Thyroid gland (tissue), 4 donors: ENCODE measurements at regions not wholly inside any gene's neighbourhood (a gene's known extent, or its start where the extent isn't known, plus 50 kb on each side); places are given as distances from the start of the nearest gene placed in this dataset.

ENCODE experiments used
- DNase-seq, 2 donors: peaks; one replicate each; pipeline ENCODE4 v3.0.0-alpha.2; 2019
- H3K27ac ChIP-seq, 3 donors: fragments of 200-600 bp; sonication (generic); 1 replicate in 2 of 3; 2 replicates in 1 of 3; pipeline ENCODE4 v1.5.1; 2016 to 2019; ENCODE audit warnings: mild to moderate bottlenecking in 1 of 3, moderate library complexity in 1 of 3
- H3K27me3 ChIP-seq: fragments of 200-600 bp; sonication (generic); one replicate; pipeline ENCODE4 v1.5.1; 2019
- H3K36me3 ChIP-seq, 2 donors: fragments of 200-600 bp; sonication (generic); one replicate each; pipeline ENCODE4 v1.5.1; 2016 to 2019
- H3K4me1 ChIP-seq, 2 donors: fragments of 200-600 bp; sonication (generic); one replicate each; pipeline ENCODE4 v1.5.1; 2017 to 2019
- H3K4me3 ChIP-seq, 3 donors: fragments of 200-600 bp; sonication (generic); replicated peaks in 1 of 3; 1 replicate in 2 of 3; 2 replicates in 1 of 3; pipeline ENCODE4 v1.5.1; 2016; ENCODE audit warnings: mild to moderate bottlenecking in 1 of 3
- H3K9me3 ChIP-seq: fragments of 200-600 bp; sonication (generic); one replicate; pipeline ENCODE4 v1.5.1; 2017
- POLR2A ChIP-seq, 2 donors: fragments of 450-650 bp; IDR thresholded peaks; one replicate each; pipeline ENCODE4 v1.6.1; 2017; ENCODE audit warnings: antibody characterized with exemption in 2 of 2, mild to moderate bottlenecking in 2 of 2, moderate library complexity in 1 of 2
- WGBS, 2 donors: methylation state at CpG; one replicate each; pipeline ENCODE4 v1.1.5; 2017; 5-methylcytosine and 5-hydroxymethylcytosine counted together
- intact Hi-C: fragments of 100-400 bp; cut with DNase I; formaldehyde crosslinking; loops from one replicate; pipeline ENCODE4 v1.15.1; 2023
- TF ChIP-seq, protein P1 (sequence below), 6 experiments: fragments of 200-600 bp in 3 of 6; fragments of 450-650 bp in 3 of 6; sonication (generic) in 3 of 6; IDR thresholded peaks; one replicate each; pipeline ENCODE4 v1.5.1; 2016 to 2019; ENCODE audit warnings: antibody characterized with exemption in 6 of 6, mild to moderate bottlenecking in 2 of 6, inconsistent platforms in 1 of 6, moderate library complexity in 1 of 6

GRCh38 chr5:74376187-74376586 is 264.3 kb downstream of the ENC1 start:
- H3K4me1 ChIP-seq = no peaks in the 10 kb centered on the region
- no peak overlapping the region for H3K4me3 ChIP-seq
- H3K27me3 ChIP-seq = no peaks in the 10 kb centered on the region
- H3K27ac ChIP-seq = no peak overlapping the region
- H3K36me3 ChIP-seq = no peaks in the 10 kb centered on the region
- no peaks in the 10 kb centered on the region for H3K9me3 ChIP-seq
- WGBS, 2 donors = 67 to 72% methylated on average over 1 of the region's 1 CpG
- intact Hi-C loops = no loop called here
- no peak for DNase-seq
- TF ChIP-seq, protein P1, sequence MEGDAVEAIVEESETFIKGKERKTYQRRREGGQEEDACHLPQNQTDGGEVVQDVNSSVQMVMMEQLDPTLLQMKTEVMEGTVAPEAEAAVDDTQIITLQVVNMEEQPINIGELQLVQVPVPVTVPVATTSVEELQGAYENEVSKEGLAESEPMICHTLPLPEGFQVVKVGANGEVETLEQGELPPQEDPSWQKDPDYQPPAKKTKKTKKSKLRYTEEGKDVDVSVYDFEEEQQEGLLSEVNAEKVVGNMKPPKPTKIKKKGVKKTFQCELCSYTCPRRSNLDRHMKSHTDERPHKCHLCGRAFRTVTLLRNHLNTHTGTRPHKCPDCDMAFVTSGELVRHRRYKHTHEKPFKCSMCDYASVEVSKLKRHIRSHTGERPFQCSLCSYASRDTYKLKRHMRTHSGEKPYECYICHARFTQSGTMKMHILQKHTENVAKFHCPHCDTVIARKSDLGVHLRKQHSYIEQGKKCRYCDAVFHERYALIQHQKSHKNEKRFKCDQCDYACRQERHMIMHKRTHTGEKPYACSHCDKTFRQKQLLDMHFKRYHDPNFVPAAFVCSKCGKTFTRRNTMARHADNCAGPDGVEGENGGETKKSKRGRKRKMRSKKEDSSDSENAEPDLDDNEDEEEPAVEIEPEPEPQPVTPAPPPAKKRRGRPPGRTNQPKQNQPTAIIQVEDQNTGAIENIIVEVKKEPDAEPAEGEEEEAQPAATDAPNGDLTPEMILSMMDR (IDR thresholded peaks at IDR 0.05) = no peak
- TF ChIP-seq POLR2A (IDR thresholded peaks at IDR 0.05) = no peak

DNA sequence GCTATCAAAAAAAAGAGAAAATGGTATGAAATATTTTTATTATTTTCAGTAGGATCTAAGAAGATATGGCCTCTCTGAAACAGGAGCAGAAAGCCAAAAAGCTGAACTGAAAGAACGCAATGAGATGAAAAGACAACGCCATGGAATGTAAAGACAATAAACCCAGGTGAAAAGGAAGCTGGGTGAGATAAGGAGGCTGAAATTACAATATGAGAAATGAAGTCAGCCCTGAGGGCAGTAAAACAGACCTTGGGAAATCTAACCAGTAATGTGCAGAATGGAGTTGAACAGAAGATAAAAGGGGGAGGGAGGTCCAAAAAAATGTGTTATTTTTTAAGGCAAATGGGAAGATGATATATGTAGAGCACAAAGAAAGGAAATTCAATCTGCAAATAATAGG is 265.3 kb downstream of the ENC1 start:
- Histone ChIP-seq H3K27me3 (no peaks in the 10 kb centered on the region), H3K4me3 (no peak overlapping the region), H3K4me1 (no peaks in the 10 kb centered on the region), H3K36me3 (no peaks in the 10 kb centered on the region), H3K27ac (no peak overlapping the region), H3K9me3 (no peaks in the 10 kb centered on the region)
- no peak for DNase-seq
- no peak for TF ChIP-seq POLR2A (IDR thresholded peaks at IDR 0.05)
- 68 to 84% methylated on average over 2 of the region's 2 CpGs for WGBS, 2 donors
- intact Hi-C loops = no loop called here

DNA sequence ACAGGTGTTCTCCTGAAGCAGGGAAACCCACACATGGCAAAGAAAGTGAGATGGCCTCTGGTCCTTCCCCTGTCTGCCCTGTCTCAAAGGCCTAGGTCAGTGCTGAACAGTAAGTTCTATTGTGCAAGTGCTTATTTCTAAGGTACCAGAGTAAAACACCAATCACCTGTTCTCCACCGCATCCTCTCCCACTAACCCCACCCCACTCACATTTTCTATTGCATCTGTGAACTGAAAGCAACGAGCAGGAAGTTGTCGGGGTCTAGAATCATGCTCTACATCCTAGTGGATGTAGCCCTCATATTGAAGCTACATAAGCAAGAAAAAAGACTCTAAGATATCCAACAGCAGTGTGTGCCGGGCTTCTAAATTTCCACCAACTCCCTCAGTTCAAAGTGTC is 265.9 kb downstream of the ENC1 start:
- Histone ChIP-seq H3K9me3 (no peaks in the 10 kb centered on the region), H3K4me3 (no peak overlapping the region), H3K27me3 (no peaks in the 10 kb centered on the region), H3K4me1 (no peaks in the 10 kb centered on the region), H3K36me3 (no peaks in the 10 kb centered on the region), H3K27ac (no peak overlapping the region)
- 82 to 96% methylated on average over 4 of the region's 4 CpGs for WGBS, 2 donors
- intact Hi-C loops = no loop called here
- no peak for DNase-seq
- TF ChIP-seq, protein P1 (IDR thresholded peaks at IDR 0.05) = no peak
- no peak for TF ChIP-seq POLR2A (IDR thresholded peaks at IDR 0.05)

DNA sequence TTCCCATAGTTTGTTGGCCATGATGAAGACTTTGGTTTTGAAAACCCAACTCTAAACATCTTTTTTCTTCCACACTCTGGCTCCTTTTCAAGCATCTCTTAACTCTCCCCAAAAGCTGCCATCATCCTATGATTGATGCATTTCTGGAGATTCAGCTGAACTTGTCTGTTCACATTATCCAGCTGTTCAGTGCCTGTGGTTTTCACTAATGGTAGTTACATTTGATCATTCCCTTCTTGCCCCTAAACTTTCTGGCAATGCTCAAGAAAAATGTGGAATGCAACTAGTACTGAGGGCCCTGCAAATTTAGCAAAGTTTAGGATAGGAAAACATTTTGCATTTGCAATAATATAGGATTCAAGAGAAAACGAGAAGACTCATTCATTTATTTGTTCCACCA is 267.5 kb downstream of the ENC1 start:
- TF ChIP-seq, protein P1 (IDR thresholded peaks at IDR 0.05) = no peak
- TF ChIP-seq POLR2A (IDR thresholded peaks at IDR 0.05) = no peak
- H3K4me1 ChIP-seq = no peaks in the 10 kb centered on the region
- DNase-seq = no peak
- intact Hi-C loops = no loop called here
- H3K27ac ChIP-seq = no peak overlapping the region
- no peak overlapping the region for H3K4me3 ChIP-seq
- H3K27me3 ChIP-seq = no peaks in the 10 kb centered on the region
- 76 to 95% methylated on average over 1 of the region's 1 CpG for WGBS, 2 donors
- H3K9me3 ChIP-seq = no peaks in the 10 kb centered on the region
- H3K36me3 ChIP-seq = no peaks in the 10 kb centered on the region

DNA sequence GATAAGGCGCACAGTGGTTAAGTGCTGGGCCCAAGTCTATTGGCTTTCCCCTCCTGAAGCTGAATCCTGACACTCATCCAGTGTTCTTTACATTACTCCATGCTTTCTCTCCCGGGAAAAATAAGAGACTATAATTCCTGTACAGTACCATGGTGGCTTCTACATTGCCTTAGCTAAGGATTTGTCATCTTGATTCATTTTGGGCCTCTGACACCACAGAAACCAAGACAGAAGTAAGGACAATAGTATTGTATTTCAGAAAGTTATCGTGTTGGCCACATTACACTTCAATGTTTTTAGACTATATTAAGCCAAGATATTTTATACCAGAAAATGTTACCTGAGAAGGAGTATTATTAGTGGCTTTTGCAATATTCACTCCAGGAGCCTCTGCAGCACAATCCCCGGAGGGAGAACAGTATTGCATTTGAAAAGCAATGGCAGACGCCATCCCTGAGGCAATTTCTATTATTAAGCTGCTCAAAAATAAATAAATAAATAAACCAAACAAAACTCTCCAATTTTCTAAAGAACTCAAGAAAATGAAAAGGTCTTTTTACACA is 267.9 kb downstream of the ENC1 start:
- DNase-seq = no peak
- H3K36me3 ChIP-seq = no peaks in the 10 kb centered on the region
- H3K4me1 ChIP-seq = no peaks in the 10 kb centered on the region
- H3K4me3 ChIP-seq = no peak overlapping the region
- intact Hi-C loops = no loop called here
- WGBS, 2 donors = 77 to 98% methylated on average over 5 of the region's 5 CpGs
- TF ChIP-seq POLR2A (IDR thresholded peaks at IDR 0.05) = no peak
- TF ChIP-seq, protein P1 (IDR thresholded peaks at IDR 0.05) = no peak
- no peak overlapping the region for H3K27ac ChIP-seq
- no peaks in the 10 kb centered on the region for H3K27me3 ChIP-seq
- no peaks in the 10 kb centered on the region for H3K9me3 ChIP-seq

GRCh38 chr5:74372051-74372450 is 268.5 kb downstream of the ENC1 start:
- DNase-seq = no peak
- Histone ChIP-seq H3K27me3 (no peaks in the 10 kb centered on the region), H3K9me3 (no peaks in the 10 kb centered on the region), H3K27ac (no peak overlapping the region), H3K36me3 (no peaks in the 10 kb centered on the region), H3K4me3 (no peak overlapping the region), H3K4me1 (no peaks in the 10 kb centered on the region)
- WGBS, 2 donors = 64 to 89% methylated on average over 3 of the region's 3 CpGs
- intact Hi-C loops = no loop called here
- TF ChIP-seq, protein P1 (IDR thresholded peaks at IDR 0.05) = no peak
- no peak for TF ChIP-seq POLR2A (IDR thresholded peaks at IDR 0.05)
